WTC11 (cell line): ENCODE measurements at regions not wholly inside any gene's neighbourhood (a gene's known extent, or its start where the extent isn't known, plus 50 kb on each side); places are given as distances from the start of the nearest gene placed in this dataset.

Source experiments
- ATAC-seq: fragments of 200-7000 bp; cut with Tn5 transposase; 2 replicates; pipeline ENCODE4 v1.10.0; 2021; ENCODE audit warnings: mild to moderate bottlenecking, moderate library complexity
- CTCF ChIA-PET: fragments of 300-600 bp; sonication (Branson Sonifier 250); formaldehyde crosslinking; loops from one replicate; lab custom pipeline; 2021; ENCODE audit warnings: antibody characterized with exemption; lab: Charles Lee
- POLR2A ChIA-PET: fragments of 350-600 bp; sonication (Branson Sonifier 250); formaldehyde crosslinking; loops from one replicate; lab custom pipeline; 2021; ENCODE audit warnings: antibody characterized with exemption; lab: Charles Lee
- DNase-seq: peaks from one replicate; pipeline ENCODE4 v3.0.0; 2021; ENCODE audit warnings: low spot score
- H3K27ac Mint-ChIP-seq: 2 replicates; pipeline ENCODE4 v1.8.0; 2021; ENCODE audit warnings: mixed read lengths
- H3K27me3 Mint-ChIP-seq: 2 replicates; pipeline ENCODE4 v1.8.0; 2021; ENCODE audit warnings: low read depth, mild to moderate bottlenecking, moderate library complexity, mixed read lengths
- H3K36me3 Mint-ChIP-seq: 2 replicates; pipeline ENCODE4 v1.8.0; 2021; ENCODE audit warnings: mixed read lengths
- H3K4me1 Mint-ChIP-seq: 2 replicates; pipeline ENCODE4 v1.8.0; 2022; ENCODE audit warnings: mixed read lengths
- H3K4me3 Mint-ChIP-seq: 2 replicates; pipeline ENCODE4 v1.8.0; 2021; ENCODE audit warnings: mild to moderate bottlenecking, moderate library complexity, mixed read lengths
- H3K9me3 Mint-ChIP-seq: 2 replicates; pipeline ENCODE4 v1.8.0; 2021; ENCODE audit warnings: mixed read lengths
- AR ChIP-seq: fragments of 250-450 bp; sonication (Bioruptor Pico); IDR thresholded peaks from 2 replicates; pipeline ENCODE4 v1.9.0; 2021; ENCODE audit warnings: mild to moderate bottlenecking
- ERG ChIP-seq: fragments of 250-450 bp; sonication (Bioruptor Pico); IDR thresholded peaks from 2 replicates; pipeline ENCODE4 v1.8.0; 2021; ENCODE audit warnings: mild to moderate bottlenecking
- GABPB1 ChIP-seq: sonication (generic); formaldehyde crosslinking; IDR thresholded peaks from 2 replicates; pipeline ENCODE4 v1.8.1; 2023; ENCODE audit warnings: mild to moderate bottlenecking, missing genetic modification reagents
- GRHL2 ChIP-seq: fragments of 250-450 bp; sonication (Bioruptor Pico); IDR thresholded peaks from 2 replicates; pipeline ENCODE4 v1.8.0; 2022; ENCODE audit warnings: mild to moderate bottlenecking, moderate library complexity; ENCODE audit not compliant: insufficient replicate concordance, severe bottlenecking
- HMGA2 ChIP-seq: fragments of 250-450 bp; sonication (Bioruptor Pico); IDR thresholded peaks from 2 replicates; pipeline ENCODE4 v1.4.0; 2021; ENCODE audit warnings: mild to moderate bottlenecking, moderate library complexity
- MLX ChIP-seq: sonication (generic); formaldehyde crosslinking; IDR thresholded peaks from 2 replicates; pipeline ENCODE4 v1.8.1; 2023; ENCODE audit warnings: mild to moderate bottlenecking, missing genetic modification reagents, moderate library complexity
- NR2C2 ChIP-seq: sonication (generic); formaldehyde crosslinking; IDR thresholded peaks from 2 replicates; pipeline ENCODE4 v1.8.0; 2022; ENCODE audit warnings: mild to moderate bottlenecking, missing genetic modification reagents
- SMAD4 ChIP-seq: sonication (generic); formaldehyde crosslinking; IDR thresholded peaks from 2 replicates; pipeline ENCODE4 v1.8.0; 2022; ENCODE audit warnings: mild to moderate bottlenecking, missing genetic modification reagents
- SOX15 ChIP-seq: fragments of 250-450 bp; sonication (Bioruptor Pico); IDR thresholded peaks from 2 replicates; pipeline ENCODE4 v1.9.0; 2021; ENCODE audit warnings: mild to moderate bottlenecking
- ZNF138 ChIP-seq: sonication (generic); formaldehyde crosslinking; conservative IDR thresholded peaks from 2 replicates; pipeline ENCODE4 v1.8.1; 2022; ENCODE audit warnings: mild to moderate bottlenecking, moderate library complexity, missing genetic modification reagents
- ZNF671 ChIP-seq: fragments of 250-450 bp; sonication (Bioruptor Pico); IDR thresholded peaks from 2 replicates; pipeline ENCODE4 v1.8.0; 2021; ENCODE audit warnings: mild to moderate bottlenecking
- TF ChIP-seq, protein P1 (sequence below): fragments of 250-450 bp; sonication (Bioruptor Pico); conservative IDR thresholded peaks from 2 replicates; pipeline ENCODE4 v1.9.0; 2021; ENCODE audit warnings: mild to moderate bottlenecking
- TF ChIP-seq, protein P2 (sequence below): sonication (generic); formaldehyde crosslinking; IDR thresholded peaks from 2 replicates; pipeline ENCODE4 v1.8.1; 2023; ENCODE audit warnings: mild to moderate bottlenecking, missing genetic modification reagents

- POLR2A ChIA-PET = no interaction called here
Measured at GRCh38 chr5:88941581-88941980, 58.6 kb upstream of the MEF2C start.

GRCh38 chr5:88940713-88941112 lies 57.7 kb upstream of the MEF2C start:
- TF ChIP-seq SMAD4 (CRISPR knock-in tag) = no peak
- TF ChIP-seq, protein P1, sequence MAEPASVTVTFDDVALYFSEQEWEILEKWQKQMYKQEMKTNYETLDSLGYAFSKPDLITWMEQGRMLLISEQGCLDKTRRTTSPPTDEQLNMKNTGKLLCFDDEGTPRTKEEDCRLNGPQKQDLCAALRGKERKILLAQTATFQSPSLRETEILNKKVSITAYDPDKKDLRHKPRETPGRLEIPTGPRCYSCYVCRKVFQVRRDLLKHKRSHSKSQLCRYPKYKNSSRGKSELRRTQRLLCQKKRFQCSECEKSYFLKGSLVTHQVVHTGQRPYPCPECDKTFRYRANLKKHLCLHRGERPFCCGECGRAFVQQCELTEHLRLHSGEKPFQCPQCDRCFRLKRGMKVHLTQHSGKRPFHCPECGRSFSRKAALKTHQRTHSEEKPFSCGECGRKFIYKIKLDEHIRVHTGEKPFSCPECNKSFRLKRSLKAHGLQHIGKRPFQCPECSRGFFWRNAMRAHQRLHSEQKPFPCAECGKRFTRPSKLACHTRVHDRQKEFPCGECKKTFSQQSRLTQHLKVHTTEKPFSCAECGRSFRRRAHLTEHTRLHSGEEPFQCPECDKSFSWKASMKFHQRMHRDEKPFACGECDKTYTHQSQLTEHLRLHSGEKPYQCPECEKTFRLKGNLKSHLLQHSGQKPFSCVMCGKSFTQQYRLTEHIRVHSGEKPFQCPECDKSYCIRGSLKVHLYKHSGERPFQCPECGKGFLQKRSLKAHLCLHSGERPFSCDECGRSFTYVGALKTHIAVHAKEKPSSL (CRISPR knock-in tag) = no peak
- Mint-ChIP-seq H3K36me3 (no peaks in the 10 kb centered on the region), H3K27me3 (no peaks in the 10 kb centered on the region), H3K4me3 (no peak overlapping the region), H3K9me3 (no peaks in the 10 kb centered on the region), H3K4me1 (peaks cover 22% of the 10 kb centered on the region), H3K27ac (no peak overlapping the region)
- CTCF ChIA-PET = no interaction called here
- DNase-seq = no peak
- ATAC-seq = no peak
- POLR2A ChIA-PET = no interaction called here

More at GRCh38 chr5:88941581-88941980, 58.6 kb upstream of the MEF2C start:
- no peaks in the 10 kb centered on the region for H3K36me3 Mint-ChIP-seq
- TF ChIP-seq, protein P2, sequence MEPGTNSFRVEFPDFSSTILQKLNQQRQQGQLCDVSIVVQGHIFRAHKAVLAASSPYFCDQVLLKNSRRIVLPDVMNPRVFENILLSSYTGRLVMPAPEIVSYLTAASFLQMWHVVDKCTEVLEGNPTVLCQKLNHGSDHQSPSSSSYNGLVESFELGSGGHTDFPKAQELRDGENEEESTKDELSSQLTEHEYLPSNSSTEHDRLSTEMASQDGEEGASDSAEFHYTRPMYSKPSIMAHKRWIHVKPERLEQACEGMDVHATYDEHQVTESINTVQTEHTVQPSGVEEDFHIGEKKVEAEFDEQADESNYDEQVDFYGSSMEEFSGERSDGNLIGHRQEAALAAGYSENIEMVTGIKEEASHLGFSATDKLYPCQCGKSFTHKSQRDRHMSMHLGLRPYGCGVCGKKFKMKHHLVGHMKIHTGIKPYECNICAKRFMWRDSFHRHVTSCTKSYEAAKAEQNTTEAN (CRISPR knock-in tag) = no peak
- TF ChIP-seq MLX (no peak), ZNF138 (CRISPR knock-in tag) (no peak)
- H3K27me3 Mint-ChIP-seq = no peaks in the 10 kb centered on the region
- H3K27ac Mint-ChIP-seq = no peak overlapping the region
- CTCF ChIA-PET = no interaction called here
- no peaks in the 10 kb centered on the region for H3K9me3 Mint-ChIP-seq
- ATAC-seq = no peak
- no peak for DNase-seq
- H3K4me1 Mint-ChIP-seq = peaks cover 22% of the 10 kb centered on the region
- H3K4me3 Mint-ChIP-seq = no peak overlapping the region

- ChIA-PET POLR2A (interaction anchor here (0.6 kb wide), 1 partner anchor 253 kb away, joined by 3 read pairs; no protein-coding TSS in a partner anchor), CTCF (no interaction called here)
Measured at GRCh38 chr5:88939300-88939699, 56.3 kb upstream of the MEF2C start.

DNA sequence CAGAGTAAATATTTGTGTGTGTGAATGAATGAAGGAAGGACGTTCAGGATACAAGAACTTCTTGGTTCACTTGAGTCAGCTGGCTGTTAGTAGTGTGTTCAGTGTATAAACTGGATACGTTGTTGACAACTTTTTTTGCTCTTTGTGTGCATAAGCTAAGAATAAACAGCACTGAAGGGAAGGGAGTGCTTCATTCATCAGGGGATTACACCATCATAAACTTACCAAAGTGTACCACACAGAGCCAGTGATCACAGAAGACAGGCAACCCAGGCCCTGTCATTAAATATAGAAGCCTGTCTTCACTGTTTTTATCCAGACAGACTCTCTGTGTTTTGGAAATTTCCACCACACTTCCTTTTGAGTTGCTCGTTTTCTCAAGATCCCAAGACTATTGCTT lies 55.5 kb upstream of the MEF2C start:
- DNase-seq (no peak), ATAC-seq (no peak)
- H3K4me1 Mint-ChIP-seq = peaks cover 13% of the 10 kb centered on the region
- no peaks in the 10 kb centered on the region for H3K27me3 Mint-ChIP-seq
- ChIA-PET CTCF (no interaction called here), POLR2A (no interaction called here)
- H3K9me3 Mint-ChIP-seq = no peaks in the 10 kb centered on the region
- no peak overlapping the region for H3K27ac Mint-ChIP-seq
- no peaks in the 10 kb centered on the region for H3K36me3 Mint-ChIP-seq
- no peak overlapping the region for H3K4me3 Mint-ChIP-seq
- TF ChIP-seq GRHL2 (CRISPR knock-in tag) = no peak
- TF ChIP-seq AR (CRISPR knock-in tag) = no peak
- no peak for TF ChIP-seq ERG (CRISPR knock-in tag)
- no peak for TF ChIP-seq GABPB1 (CRISPR knock-in tag)
- no peak for TF ChIP-seq ZNF671 (CRISPR knock-in tag)
- TF ChIP-seq, all 79 proteins: peak for 0

More at GRCh38 chr5:88939300-88939699, 56.3 kb upstream of the MEF2C start:
- peaks cover 20% of the 10 kb centered on the region for H3K4me1 Mint-ChIP-seq
- no peaks in the 10 kb centered on the region for H3K9me3 Mint-ChIP-seq
- no peak for ATAC-seq
- no peaks in the 10 kb centered on the region for H3K36me3 Mint-ChIP-seq
- no peak overlapping the region for H3K4me3 Mint-ChIP-seq
- DNase-seq = no peak
- H3K27me3 Mint-ChIP-seq = no peaks in the 10 kb centered on the region
- no peak overlapping the region for H3K27ac Mint-ChIP-seq
- TF ChIP-seq NR2C2 (CRISPR knock-in tag) (no peak), HMGA2 (CRISPR knock-in tag) (peak; percentile 90), SOX15 (CRISPR knock-in tag) (no peak)
